ENCODE measurements at regions not wholly inside any gene's neighbourhood (a gene's known extent, or its start where the extent isn't known, plus 50 kb on each side); places are given as distances from the start of the nearest gene placed in this dataset.
A peak's percentile ranks its signal among the peaks of the same experiment; 100 is the strongest.

DNA sequence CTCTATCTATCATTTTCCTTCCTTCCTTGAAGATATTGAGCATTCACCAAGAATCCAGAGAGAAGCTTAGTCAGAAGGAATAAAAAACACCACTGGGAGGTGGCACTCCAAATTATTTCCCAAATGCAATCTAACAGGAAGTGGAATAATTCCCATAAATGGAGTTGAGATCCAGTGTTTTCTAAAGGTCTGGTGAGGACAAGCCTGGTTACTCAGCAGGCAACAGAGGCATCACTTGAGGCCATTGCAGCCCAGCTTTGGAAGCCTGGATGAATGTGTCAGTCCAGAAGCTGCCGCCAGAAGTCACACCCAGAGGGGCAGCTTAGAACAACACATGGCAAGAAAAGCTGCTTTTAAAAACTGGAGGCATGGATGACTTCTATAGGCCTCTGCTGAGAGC lies 288.9 kb upstream of the KLF6 start:
- TF ChIP-seq, protein P1, sequence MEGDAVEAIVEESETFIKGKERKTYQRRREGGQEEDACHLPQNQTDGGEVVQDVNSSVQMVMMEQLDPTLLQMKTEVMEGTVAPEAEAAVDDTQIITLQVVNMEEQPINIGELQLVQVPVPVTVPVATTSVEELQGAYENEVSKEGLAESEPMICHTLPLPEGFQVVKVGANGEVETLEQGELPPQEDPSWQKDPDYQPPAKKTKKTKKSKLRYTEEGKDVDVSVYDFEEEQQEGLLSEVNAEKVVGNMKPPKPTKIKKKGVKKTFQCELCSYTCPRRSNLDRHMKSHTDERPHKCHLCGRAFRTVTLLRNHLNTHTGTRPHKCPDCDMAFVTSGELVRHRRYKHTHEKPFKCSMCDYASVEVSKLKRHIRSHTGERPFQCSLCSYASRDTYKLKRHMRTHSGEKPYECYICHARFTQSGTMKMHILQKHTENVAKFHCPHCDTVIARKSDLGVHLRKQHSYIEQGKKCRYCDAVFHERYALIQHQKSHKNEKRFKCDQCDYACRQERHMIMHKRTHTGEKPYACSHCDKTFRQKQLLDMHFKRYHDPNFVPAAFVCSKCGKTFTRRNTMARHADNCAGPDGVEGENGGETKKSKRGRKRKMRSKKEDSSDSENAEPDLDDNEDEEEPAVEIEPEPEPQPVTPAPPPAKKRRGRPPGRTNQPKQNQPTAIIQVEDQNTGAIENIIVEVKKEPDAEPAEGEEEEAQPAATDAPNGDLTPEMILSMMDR (IDR thresholded peaks at IDR 0.05; ENCODE audit: borderline replicate concordance, extremely low read depth, low read length, poor library complexity, severe bottlenecking) = no peak
- TF ChIP-seq EZH2 (IDR thresholded peaks at IDR 0.05; ENCODE audit: borderline replicate concordance, low read depth, low read length, severe bottlenecking) = no peak
- no peak for ATAC-seq (ENCODE audit: insufficient read depth, low read depth)
- Histone ChIP-seq H3K4me2 (ENCODE audit: insufficient read depth, low read length) (no peak overlapping the region), H3K4me3 (ENCODE audit: low read depth in 1 of 2, low read length in 2 of 2) (no peak overlapping the region), H3K27me3 (ENCODE audit: insufficient read depth, low read length, poor library complexity) (no peaks in the 10 kb centered on the region), H3K9ac (ENCODE audit: low read depth, low read length) (no peak overlapping the region), H4K20me1 (ENCODE audit: insufficient read depth, low read length) (no peaks in the 10 kb centered on the region), H3K27ac (ENCODE audit: low read length) (0 out of 2 replicates have a peak overlapping the region, but pooled peaks have one; percentile 14), H3K79me2 (ENCODE audit: insufficient read depth, low read length) (no peaks in the 10 kb centered on the region), H3K36me3 (ENCODE audit: insufficient read depth, low read length) (no peaks in the 10 kb centered on the region), H3K4me1 (ENCODE audit: insufficient read depth, low read length) (peaks cover 35% of the 10 kb centered on the region), H3K9me3 (ENCODE audit: insufficient read depth, low read length, severe bottlenecking) (no peaks in the 10 kb centered on the region), H2AFZ (ENCODE audit: low read depth, low read length) (no peak overlapping the region)
- no peak for DNase-seq

DNA sequence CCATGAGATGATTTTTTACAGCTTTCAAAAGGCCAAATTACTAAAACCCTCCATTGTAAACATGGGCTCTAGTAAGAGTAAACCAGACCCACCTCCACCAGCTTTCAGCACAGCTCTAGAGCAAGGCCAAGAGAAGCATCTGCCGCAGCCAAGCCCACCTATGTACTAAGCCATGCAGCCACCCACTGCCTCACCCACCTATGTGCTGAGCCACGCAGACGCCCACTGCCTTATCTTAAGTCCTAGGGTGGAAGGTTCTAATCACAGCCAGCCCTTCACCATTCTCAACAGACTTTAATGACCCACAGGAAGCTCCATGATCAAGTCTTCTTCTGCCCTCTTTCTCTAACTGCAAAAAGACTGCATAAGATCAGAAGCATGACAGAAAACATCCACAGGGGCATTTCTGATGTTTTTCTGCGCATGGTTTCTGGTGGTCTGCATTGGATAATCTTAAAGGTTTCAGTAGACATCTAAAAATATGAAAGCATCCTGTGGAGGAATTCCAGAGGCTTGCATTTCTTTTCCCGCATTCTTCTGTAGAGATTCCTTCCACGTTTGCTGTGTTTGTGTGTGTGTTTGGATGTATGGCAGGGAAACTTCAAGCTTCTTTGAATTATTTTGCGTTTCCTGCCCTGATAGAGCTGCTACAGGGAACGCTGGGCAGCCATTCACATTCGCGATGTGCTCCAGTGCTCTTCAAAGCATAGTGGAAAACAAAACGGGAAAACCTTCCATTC lies 286.1 kb upstream of the KLF6 start:
- H3K27ac ChIP-seq (ENCODE audit: low read length) = no peak overlapping the region
- no peak overlapping the region for H3K4me2 ChIP-seq (ENCODE audit: insufficient read depth, low read length)

DNA sequence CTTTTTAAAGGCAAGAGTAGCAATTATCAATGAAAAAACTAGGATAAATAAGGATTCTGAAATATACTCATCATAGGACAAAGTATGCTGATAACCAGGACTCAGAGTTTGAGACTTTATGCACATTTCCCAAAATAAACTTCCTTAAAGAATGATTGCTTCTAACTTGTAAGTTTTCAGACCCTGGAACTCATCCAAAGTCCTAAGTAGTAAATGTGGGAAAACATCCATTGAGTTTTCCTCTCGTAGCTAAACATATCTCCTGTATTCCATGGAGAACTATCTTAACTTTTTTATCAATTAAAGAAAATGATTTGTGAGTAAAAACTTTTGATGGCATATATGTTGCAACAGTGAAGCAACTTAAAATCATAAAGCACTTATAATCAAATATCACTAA lies 285.2 kb upstream of the KLF6 start:
- Histone ChIP-seq H3K4me2 (ENCODE audit: insufficient read depth, low read length) (no peak overlapping the region), H2AFZ (ENCODE audit: low read depth, low read length) (no peak overlapping the region), H3K27ac (ENCODE audit: low read length) (no peak overlapping the region), H4K20me1 (ENCODE audit: insufficient read depth, low read length) (no peaks in the 10 kb centered on the region), H3K9me3 (ENCODE audit: insufficient read depth, low read length, severe bottlenecking) (no peaks in the 10 kb centered on the region), H3K4me1 (ENCODE audit: insufficient read depth, low read length) (peaks cover 23% of the 10 kb centered on the region), H3K79me2 (ENCODE audit: insufficient read depth, low read length) (no peaks in the 10 kb centered on the region), H3K9ac (ENCODE audit: low read depth, low read length) (no peak overlapping the region), H3K4me3 (ENCODE audit: low read depth in 1 of 2, low read length in 2 of 2) (no peak overlapping the region), H3K27me3 (ENCODE audit: insufficient read depth, low read length, poor library complexity) (no peaks in the 10 kb centered on the region), H3K36me3 (ENCODE audit: insufficient read depth, low read length) (no peaks in the 10 kb centered on the region)
- ATAC-seq (ENCODE audit: insufficient read depth, low read depth) (no peak), DNase-seq (no peak)
- TF ChIP-seq EZH2 (IDR thresholded peaks at IDR 0.05; ENCODE audit: borderline replicate concordance, low read depth, low read length, severe bottlenecking) = no peak
- TF ChIP-seq, protein P1 (IDR thresholded peaks at IDR 0.05; ENCODE audit: borderline replicate concordance, extremely low read depth, low read length, poor library complexity, severe bottlenecking) = no peak

More for the DNA sequence above, 286.1 kb upstream of the KLF6 start:
- Histone ChIP-seq H3K79me2 (ENCODE audit: insufficient read depth, low read length) (no peaks in the 10 kb centered on the region), H3K4me1 (ENCODE audit: insufficient read depth, low read length) (peaks cover 30% of the 10 kb centered on the region), H3K4me3 (ENCODE audit: low read depth in 1 of 2, low read length in 2 of 2) (no peak overlapping the region), H3K9ac (ENCODE audit: low read depth, low read length) (no peak overlapping the region), H4K20me1 (ENCODE audit: insufficient read depth, low read length) (no peaks in the 10 kb centered on the region), H2AFZ (ENCODE audit: low read depth, low read length) (no peak overlapping the region), H3K36me3 (ENCODE audit: insufficient read depth, low read length) (no peaks in the 10 kb centered on the region), H3K9me3 (ENCODE audit: insufficient read depth, low read length, severe bottlenecking) (no peaks in the 10 kb centered on the region), H3K27me3 (ENCODE audit: insufficient read depth, low read length, poor library complexity) (no peaks in the 10 kb centered on the region)
- TF ChIP-seq, protein P1 (IDR thresholded peaks at IDR 0.05; ENCODE audit: borderline replicate concordance, extremely low read depth, low read length, poor library complexity, severe bottlenecking) = no peak
- no peak for TF ChIP-seq EZH2 (IDR thresholded peaks at IDR 0.05; ENCODE audit: borderline replicate concordance, low read depth, low read length, severe bottlenecking)
- no peak for DNase-seq
- ATAC-seq (ENCODE audit: insufficient read depth, low read depth) = no peak

Measured in DND-41 (cell line).